Stimulated activated CD4-positive, alpha-beta T cell treated with anti-CD3 and anti-CD28 coated beads, Interleukin-1b, Interleukin-23, amount 100 ng/mL, for 24 hours (primary cell): ENCODE measurements at regions not wholly inside any gene's neighbourhood (a gene's known extent, or its start where the extent isn't known, plus 50 kb on each side); places are given as distances from the start of the nearest gene placed in this dataset.
"Not testable (repeated sequence)": the region's sequence is repeated elsewhere in the genome, so short reads cannot be mapped to it uniquely, and the experiment has no call there.

ENCODE experiments used
- DNase-seq, 4 experiments: peaks; one replicate each; pipeline ENCODE4 v3.0.0-alpha.2; 2020; ENCODE audit warnings: low read depth in 4 of 4, low spot score in 1 of 4

DNA sequence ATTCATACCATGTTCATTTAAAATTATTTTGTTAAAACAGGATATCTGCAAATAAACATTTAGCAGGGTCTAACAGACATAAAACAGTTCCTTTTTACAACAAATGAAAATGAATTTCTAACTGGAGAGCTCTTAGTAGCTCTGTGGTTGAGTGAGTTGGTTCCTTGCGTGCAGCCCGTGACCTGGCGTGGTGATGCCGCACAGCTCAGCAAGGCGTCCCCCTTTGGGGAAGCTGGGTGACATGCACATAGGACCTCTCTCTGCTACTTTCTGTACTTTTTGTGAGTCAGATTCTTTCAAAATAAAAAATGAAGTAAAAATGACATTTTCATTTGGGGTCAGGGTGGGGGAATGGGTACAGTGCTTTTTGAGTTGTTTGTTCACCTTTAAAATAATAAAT, 75.9 kb downstream of the NPIPB11 start:
- DNase-seq: not testable (repeated sequence)

DNA sequence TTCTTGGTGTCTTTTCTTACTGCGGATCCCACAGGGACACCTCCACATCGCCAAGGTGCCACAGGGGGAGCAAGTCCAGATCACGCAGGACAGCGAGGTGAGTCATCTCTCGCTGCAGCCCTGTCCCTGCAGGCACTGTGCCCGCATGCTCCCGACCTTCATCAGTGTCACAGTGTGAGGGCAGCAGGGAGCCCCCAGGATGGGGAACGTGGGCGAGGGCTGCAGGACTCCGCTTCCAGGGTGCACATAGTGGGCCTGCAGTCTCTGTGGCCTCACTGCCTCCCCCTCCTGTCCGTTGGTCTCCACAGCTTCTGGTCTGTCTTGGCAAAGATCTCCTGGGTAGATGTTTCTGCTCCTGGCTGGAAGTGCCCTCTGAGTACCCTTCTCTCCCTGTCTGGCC, 78.0 kb downstream of the NPIPB11 start:
- DNase-seq: not testable (repeated sequence)

DNA sequence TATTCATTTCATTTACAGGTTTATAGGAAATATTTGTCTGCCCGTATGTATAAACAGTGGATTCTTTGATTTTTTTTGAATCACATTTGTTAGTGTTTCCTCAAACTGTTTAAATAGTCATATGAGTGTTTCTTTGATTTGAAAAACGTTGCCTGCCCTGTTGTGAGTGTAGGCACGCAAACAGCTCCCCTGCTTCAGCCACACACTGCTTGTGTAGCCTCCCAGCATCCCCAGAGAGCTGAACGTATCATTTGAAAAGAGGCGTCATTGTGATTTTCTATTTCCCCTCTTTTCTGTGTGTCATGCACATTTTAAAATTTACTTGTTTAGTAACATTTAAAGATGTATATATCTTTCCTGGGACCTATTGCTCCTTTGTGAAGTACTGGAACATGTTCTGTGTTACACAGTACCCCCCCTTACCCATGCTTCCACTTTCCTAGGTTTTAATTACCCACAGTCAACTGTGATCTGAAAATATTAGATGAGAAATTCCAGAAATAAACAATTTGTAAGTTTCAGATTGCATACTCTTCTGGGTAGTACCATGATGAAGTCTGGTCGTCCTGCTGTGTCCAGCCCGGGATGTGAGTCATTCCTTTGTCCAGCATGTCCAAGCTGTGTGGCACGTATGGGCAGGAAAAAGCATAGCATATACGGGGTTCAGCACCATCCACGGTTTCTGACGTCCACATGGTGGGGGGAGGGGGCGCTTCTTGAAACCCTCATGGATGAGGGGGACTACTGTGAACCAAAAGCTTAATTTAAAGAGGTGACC, 78.7 kb downstream of the NPIPB11 start:
- not testable (repeated sequence) for DNase-seq

DNA sequence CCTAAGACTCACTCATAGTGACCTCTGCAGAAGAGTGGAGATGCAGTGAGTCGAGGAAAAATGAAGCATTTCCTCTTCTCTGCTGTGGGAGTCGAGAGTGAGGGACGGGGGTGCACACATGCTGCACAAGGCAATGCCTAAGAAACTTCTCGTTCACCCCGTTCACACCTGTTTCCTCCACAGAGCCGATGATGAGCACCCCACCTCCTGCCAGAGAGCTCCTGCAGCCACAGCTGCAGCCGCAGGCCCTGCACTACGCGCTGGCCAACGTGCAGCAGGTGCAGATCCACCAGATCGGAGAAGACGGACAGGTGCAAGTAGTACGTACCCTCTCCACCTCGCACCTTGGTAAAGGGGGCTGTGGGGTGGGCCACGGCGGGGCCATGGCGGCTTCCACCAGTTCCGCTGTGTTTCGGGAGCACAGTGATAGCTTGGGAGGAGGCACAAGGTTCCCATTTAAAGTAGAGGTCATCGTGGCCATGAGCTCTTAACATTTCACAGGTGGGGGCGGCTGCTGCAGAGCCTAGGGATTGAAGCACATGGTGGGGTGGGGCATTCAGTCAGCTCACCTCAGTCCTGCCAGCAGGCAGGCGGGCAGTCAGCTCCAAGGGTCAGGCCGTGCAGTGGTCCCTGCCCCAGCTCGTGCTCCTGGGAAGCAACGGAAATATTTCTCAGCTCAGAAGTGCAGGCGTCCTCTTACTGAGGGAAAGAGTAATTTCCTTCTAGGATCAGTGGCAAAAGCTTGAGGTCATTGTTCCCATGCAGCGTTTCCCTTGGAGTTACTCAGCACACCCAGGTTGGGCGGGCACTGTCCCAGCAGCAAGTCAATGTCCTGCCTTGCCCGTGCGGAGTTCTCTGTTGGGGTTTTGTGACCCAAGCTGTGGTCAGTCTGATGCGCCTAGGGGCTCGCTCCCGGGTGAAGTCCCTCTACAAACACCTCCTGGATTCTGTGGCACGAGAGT, 80.1 kb downstream of the NPIPB11 start:
- not testable (repeated sequence) for DNase-seq

DNA sequence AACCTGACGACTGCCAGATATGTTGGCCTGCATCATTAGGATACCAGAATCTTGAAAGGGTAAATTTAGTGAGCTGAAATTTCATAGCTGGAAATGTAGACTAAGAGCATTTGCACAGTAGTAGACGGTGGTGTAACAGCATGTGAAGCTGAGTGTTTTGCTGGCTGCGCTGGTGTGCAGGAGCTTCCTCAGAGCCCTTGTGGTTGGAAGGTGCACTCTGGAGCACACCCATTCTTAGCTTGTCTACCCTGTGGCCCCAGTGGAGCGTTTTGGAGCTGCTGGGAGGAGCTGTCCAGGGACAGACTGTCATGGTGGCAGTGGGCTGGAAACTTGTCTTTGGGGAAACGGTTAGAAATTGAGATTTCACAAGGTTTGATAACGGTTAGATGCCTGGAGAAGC, 82.8 kb downstream of the NPIPB11 start:
- DNase-seq: not testable (repeated sequence)

DNA sequence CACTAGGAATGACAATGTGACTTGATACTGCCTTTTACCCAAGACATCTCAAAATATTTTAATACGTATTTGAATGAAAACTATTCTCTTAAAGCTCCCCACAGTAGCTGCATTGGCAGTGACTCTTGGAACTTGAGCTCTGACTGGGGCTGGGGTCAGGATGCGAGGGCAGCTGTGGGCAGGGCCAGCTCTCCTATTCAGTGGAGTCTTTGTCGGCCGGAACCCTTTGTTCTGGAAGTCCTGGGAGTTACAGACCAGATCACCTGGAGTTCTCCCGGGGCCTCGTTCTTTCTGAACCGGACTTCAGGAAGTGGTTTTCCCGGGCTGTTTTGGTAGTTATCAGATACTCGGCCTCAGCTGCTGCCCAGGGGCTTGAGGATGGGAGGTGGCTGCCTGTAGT, 84.9 kb downstream of the NPIPB11 start:
- no peak for DNase-seq

DNA sequence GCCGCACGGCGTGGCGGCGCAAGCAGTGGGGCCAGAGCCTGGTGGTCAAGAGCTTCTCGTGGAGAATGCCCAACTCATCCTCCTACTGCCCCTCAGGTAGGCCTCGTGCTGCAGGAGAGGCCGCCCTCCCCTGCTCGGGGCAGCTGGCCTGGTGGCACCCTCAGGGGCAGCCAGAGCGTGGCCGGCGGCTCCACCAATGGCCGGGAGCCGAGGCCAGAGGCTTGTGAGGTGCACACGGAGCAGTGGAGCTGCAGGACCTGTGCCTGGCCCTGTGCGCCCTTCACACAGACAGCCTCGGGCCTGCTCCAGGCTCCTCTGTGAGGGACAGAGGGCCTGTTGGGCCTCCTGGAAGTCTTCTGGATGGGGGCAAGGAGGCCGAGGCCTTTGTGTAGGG, 85.5 kb downstream of the NPIPB11 start:
- DNase-seq: no peak

DNA sequence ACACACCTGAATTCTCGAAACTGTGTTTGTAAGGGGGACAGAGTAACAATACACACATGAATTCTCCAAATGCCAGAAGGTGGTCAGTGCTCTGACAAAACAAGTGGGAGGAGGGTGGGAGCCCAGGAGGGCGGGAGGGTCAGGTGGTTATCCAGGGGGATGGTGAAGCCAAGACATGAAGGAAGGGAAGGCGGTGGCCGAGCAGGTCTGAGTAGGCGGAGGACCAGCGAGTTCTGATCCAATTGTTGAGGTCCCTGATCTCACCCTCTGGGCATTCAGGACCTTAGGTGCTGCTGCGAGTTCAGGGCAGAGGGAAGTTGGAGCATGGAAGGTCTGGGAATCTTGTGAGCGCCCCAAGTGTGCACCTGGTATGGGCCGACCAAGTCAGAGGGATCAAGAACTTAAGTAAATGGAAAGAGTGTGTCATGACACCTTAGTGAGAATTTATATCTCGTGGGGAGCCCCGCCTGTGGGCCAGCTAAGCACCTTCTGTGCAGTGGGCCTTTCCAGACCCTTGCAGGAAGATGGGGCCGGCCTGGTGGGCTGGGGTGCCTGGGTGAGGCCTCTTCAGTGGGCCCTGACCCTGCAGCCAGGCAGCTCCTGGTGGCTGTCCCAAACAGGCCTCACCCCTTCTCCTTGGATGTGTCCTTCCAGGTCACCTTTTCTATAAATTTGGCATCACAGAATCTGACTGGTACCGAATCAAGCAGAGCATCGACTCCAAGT, 86.1 kb downstream of the NPIPB11 start:
- DNase-seq: no peak

DNA sequence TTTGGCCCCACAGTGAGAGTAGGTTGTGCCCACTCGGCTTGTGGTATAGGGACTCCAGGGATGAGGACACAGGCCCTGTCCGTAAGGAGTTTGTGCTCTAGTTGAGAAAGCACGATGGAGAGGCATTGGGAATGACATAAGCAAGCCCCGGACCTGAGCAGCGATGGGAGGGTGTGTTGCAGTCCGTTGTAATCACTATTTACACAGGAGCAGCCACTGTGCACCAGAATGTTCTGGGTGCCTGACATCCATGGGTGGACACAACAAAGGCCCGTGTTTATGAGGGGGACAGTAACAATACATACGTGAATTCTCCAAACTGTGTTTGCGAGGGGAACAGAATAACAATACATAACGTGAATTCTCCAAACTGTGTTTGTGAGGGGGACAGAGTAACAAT, 86.8 kb downstream of the NPIPB11 start:
- no peak for DNase-seq

DNA sequence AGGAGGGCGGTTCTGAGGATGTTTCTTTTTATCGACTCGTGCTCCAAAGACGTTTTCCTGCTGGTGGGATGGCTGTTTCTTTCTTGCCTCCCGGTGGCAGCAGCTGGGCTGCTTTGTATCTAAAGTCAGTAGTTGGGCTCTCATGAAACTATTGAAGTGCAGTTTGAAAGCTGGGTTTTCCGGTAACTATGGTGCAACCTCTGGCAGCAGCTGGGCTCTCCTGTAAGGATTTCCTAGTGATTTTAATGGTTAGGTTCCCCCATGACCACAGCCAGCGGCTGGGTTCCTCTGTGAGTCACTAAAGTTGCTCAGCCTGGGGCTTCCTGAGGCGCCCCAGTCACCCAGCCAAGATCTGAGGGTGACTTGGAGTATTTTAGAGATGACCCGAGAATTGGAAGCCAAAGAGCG, 87.9 kb downstream of the NPIPB11 start:
- not testable (repeated sequence) for DNase-seq

DNA sequence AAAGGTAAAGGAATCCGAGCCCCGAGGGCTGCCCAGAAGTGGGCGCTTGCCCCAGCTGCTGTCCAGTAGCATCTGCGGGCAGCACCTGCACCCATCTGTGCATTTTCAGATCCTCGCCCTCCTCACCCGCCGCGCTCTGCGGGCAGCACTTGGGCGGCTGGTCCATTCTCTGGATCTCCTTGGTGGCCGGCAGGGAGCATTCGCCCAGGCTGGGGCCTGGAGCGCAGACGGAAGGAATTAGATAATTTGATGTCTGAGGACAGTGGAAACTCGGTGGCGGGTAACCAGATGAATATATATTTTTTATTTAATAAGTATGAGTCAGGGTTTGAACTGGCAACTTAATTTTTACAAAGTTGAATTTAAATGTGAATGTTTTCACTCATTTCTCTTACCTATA, 88.5 kb downstream of the NPIPB11 start:
- no peak for DNase-seq

DNA sequence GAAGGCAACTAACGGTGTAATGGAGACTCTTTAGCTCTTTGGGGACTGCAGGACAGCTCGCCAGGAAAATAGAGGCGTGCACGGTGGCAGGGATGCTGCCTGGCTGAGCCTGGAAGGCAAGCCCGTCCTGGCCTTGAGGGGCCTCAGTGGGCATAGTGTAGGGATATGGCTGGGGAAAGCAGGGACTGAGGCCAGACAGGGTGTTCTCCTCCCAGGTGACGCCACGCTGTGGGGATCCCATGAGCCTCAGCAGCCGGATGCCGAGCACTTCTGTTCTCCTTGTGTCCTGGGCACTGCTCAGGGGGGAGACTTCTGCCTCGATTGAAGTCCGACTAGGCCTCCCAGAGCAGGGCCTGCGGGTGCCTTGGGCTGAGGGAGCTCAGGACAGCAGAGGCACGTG, 89.2 kb downstream of the NPIPB11 start:
- no peak for DNase-seq

DNA sequence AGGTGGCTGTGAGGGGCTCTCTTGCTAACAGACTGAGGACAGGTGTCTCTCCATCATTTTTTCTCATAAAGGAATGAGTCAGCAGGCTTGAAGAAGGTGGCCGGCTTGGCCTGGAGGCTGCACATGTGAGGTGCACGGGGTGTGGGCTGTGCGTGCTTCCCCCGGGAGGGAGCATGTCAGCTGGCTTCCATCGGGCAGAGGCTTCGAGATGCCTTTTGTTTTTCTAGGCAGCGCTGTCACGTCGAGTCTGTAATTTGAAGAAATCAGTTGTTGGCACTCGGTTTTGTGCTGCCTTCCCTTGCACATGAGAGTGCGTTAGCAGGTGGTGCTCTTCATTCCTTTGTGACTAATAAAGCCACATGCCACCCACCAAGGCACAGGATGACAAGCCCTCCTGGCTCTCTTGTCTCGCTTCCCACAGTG, 89.7 kb downstream of the NPIPB11 start:
- no peak for DNase-seq

DNA sequence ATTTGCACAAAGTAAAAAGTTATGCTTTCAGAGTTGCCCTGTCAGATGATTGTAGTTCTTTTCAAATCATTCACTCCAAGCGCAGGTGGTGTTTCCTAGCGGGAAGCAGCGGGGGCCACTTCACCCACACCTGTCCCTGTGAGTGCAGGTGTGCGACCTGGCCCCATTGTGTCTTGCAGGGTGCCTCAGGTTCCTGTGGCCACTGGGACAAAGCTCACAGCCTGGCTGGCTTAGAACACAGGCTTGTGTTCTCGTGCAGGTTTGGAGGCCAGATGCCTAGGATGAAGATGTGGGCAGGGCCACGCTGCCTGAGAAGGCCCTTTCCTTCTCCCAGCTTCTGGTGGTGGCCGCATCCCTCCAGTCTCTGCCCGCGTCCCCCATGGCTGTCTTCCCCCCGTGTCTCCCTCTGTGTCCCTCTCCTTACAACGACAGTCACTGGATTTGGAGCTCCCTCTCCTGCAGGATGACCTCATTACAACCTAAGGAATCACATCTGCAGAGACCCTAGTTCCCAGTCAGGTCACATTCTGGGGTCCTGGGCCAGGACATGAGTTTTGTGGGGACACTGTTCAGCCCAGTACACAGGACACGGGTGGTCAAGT, 90.5 kb downstream of the NPIPB11 start:
- no peak for DNase-seq

DNA sequence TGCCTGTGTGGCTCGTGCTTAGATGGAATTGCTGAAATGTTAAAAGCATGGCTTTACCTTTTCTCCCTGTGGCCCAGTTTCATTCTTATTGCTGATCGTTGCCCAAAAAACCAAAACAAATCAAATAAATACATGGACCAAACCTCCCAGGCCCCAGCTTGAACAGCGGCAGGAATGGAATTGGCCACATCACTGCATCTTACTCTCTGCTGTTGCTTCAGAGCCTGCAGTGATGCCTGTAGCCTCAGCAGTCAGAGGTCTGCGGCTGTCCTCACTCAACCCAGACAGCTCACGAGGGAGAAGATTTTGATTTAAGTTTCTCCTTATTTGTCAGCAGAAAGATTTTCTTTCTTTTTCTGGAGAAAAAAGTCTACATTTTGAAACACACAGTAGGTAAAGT, 91.5 kb downstream of the NPIPB11 start:
- no peak for DNase-seq

DNA sequence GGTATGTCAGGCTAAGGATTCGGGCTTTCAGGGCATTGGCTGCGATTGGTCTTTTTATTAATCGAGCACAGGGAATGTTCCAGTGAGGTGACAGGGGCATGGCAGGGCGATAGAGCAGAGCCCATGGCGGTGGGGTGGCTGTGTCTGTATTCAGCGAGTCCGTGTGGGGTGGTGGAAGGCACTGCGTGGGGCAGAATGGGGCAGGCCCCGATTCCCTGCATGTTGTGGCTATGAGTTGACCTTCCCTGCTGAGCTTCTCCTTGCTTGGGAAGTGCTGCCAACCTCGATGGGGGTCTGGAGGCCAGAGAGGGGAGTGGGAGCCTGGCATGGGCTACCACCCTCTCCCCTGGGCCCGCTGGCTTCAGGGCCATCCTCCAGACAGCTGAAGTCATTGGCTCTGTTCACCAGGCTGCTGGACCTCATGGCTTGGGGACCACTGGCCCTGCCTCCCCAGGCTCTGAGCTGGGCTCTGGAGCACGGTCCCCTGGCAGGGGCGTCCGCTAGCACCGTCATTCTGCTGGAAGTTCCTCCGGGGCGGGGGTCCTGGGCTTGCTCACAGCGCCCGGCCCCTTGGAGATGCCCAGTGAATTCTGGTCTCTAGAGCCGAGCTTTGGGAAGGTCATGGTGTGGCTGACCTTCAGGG, 92.1 kb downstream of the NPIPB11 start:
- no peak for DNase-seq

DNA sequence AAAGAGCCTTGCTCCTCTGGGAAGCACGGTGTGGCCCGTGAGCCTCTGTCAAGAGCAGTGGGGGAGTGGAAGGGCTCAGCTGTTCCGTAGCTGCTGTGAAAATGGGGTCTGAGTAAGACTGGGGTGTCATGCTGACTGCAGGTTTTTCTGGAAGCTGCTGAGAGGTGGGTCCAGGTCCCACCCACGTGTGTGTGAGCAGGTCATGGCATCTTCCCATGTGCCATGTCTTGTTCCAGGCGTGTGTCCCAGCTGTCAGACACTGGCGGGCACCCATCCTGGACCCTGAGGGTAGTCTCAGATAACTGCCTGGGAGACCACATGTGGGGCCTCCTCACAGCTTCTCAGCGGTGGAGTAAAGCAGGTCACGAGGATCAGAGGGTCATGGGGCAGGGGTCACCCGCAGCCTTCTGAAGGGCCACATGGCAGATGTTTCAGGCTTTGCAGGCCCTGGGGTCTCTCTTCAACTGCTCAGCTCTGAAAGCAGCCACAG, 92.9 kb downstream of the NPIPB11 start:
- no peak for DNase-seq

DNA sequence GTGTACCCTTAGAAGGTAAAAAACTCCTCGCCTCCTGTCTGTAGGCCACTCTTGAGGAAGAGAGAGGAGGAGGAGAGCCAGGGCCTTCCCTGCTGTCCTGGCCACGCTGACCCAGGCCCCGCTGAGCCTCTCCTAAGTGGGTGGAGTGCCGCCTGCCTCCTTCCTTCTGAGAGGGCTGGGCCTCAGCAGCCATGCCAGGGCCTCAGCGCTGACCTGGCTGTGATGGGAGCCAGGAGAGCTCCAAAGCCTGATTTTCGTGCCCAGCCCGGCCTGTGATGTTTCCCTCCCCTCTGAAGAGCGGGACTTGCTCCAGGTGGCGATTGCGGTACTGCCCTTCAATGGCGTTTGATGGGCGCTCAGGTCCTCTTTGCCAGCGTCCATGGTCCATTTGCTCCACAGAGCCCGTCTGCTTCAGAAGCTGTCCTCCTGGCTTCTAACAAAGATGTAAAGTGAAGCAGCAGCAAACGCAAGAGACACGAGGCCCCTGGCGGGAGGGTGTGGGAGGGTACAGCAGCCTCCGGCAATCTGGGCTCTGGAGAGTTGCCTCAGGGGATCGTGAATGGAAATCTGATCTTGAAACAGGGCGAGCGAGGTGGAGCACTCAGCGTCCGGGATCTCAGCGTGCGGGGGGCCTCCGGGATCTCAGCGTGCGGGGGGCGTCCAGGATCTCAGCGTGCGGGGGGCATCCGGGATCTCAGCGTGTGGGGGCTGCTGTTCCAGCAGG, 93.5 kb downstream of the NPIPB11 start:
- DNase-seq: no peak

DNA sequence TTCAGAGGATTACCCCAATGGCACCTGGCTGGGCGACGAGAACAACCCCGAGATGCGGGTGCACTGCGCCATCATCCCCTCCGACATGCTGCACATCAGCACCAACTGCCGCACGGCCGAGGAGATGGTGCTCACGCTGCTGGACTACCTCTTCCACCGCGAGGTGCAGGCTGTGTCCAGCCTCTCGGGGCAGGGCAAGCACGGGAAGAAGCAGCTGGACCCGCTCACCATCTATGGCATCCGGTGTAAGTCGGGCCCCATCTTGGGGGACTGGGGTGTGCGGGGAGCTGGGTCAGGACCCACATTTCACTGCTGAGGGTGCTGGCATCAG, 94.2 kb downstream of the NPIPB11 start:
- not testable (repeated sequence) for DNase-seq
